ENCODE measurements at regions not wholly inside any gene's neighbourhood (a gene's known extent, or its start where the extent isn't known, plus 50 kb on each side); places are given as distances from the start of the nearest gene placed in this dataset.

GRCh38 chr6:19329078-19329477, 508.1 kb upstream of the ID4 start:
- H3K79me2 ChIP-seq (ENCODE audit: control insufficient read depth, insufficient read depth, low read length, unreplicated experiment) = no peaks in the 10 kb centered on the region
- no peaks in the 10 kb centered on the region for H3K36me3 ChIP-seq (ENCODE audit: insufficient read depth, low read length)
- H2AFZ ChIP-seq (ENCODE audit: low read length, unreplicated experiment) = no peak overlapping the region
- peaks cover 5% of the 10 kb centered on the region for H3K4me1 ChIP-seq (ENCODE audit: control insufficient read depth, insufficient read depth, low read length, unreplicated experiment)
- peaks cover 5% of the 10 kb centered on the region; the same call in 1 of the 2 replicates for H3K27me3 ChIP-seq (ENCODE audit: insufficient read depth, low read length)
- H3K4me3 ChIP-seq (ENCODE audit: low read depth, low read length) = no peak overlapping the region
- no peak overlapping the region for H3K27ac ChIP-seq (ENCODE audit: low read depth, low read length)

- Histone ChIP-seq H3K36me3 (ENCODE audit: insufficient read depth, low read length) (no peaks in the 10 kb centered on the region), H3K4me3 (ENCODE audit: low read depth, low read length) (no peak overlapping the region), H3K4me1 (ENCODE audit: control insufficient read depth, insufficient read depth, low read length, unreplicated experiment) (peaks cover 11% of the 10 kb centered on the region), H3K79me2 (ENCODE audit: control insufficient read depth, insufficient read depth, low read length, unreplicated experiment) (no peaks in the 10 kb centered on the region), H3K27me3 (ENCODE audit: insufficient read depth, low read length) (no peaks in the 10 kb centered on the region), H2AFZ (ENCODE audit: low read length, unreplicated experiment) (no peak overlapping the region), H3K27ac (ENCODE audit: low read depth, low read length) (no peak overlapping the region)
These were observed 506.1 kb upstream of the ID4 start for GRCh38 chr6:19331089-19331488.

- Histone ChIP-seq H3K27me3 (ENCODE audit: insufficient read depth, low read length) (no peaks in the 10 kb centered on the region), H3K4me1 (ENCODE audit: control insufficient read depth, insufficient read depth, low read length, unreplicated experiment) (peaks cover 20% of the 10 kb centered on the region), H3K27ac (ENCODE audit: low read depth, low read length) (no peak overlapping the region), H2AFZ (ENCODE audit: low read length, unreplicated experiment) (no peak overlapping the region), H3K36me3 (ENCODE audit: insufficient read depth, low read length) (no peaks in the 10 kb centered on the region), H3K4me3 (ENCODE audit: low read depth, low read length) (no peak overlapping the region), H3K79me2 (ENCODE audit: control insufficient read depth, insufficient read depth, low read length, unreplicated experiment) (no peaks in the 10 kb centered on the region)
These were observed 504.2 kb upstream of the ID4 start for GRCh38 chr6:19332806-19333460.

GRCh38 chr6:19333936-19334335, 503.2 kb upstream of the ID4 start:
- no peaks in the 10 kb centered on the region for H3K27me3 ChIP-seq (ENCODE audit: insufficient read depth, low read length)
- no peaks in the 10 kb centered on the region for H3K79me2 ChIP-seq (ENCODE audit: control insufficient read depth, insufficient read depth, low read length, unreplicated experiment)
- no peak overlapping the region for H3K27ac ChIP-seq (ENCODE audit: low read depth, low read length)
- H2AFZ ChIP-seq (ENCODE audit: low read length, unreplicated experiment) = no peak overlapping the region
- no peaks in the 10 kb centered on the region for H3K36me3 ChIP-seq (ENCODE audit: insufficient read depth, low read length)
- no peak overlapping the region for H3K4me3 ChIP-seq (ENCODE audit: low read depth, low read length)
- peaks cover 20% of the 10 kb centered on the region for H3K4me1 ChIP-seq (ENCODE audit: control insufficient read depth, insufficient read depth, low read length, unreplicated experiment)

- Histone ChIP-seq H2AFZ (ENCODE audit: low read length, unreplicated experiment) (no peak overlapping the region), H3K4me1 (ENCODE audit: control insufficient read depth, insufficient read depth, low read length, unreplicated experiment) (peaks cover 20% of the 10 kb centered on the region), H3K4me3 (ENCODE audit: low read depth, low read length) (no peak overlapping the region), H3K36me3 (ENCODE audit: insufficient read depth, low read length) (no peaks in the 10 kb centered on the region), H3K27me3 (ENCODE audit: insufficient read depth, low read length) (no peaks in the 10 kb centered on the region), H3K27ac (ENCODE audit: low read depth, low read length) (no peak overlapping the region), H3K79me2 (ENCODE audit: control insufficient read depth, insufficient read depth, low read length, unreplicated experiment) (no peaks in the 10 kb centered on the region)
These were observed 500.6 kb upstream of the ID4 start for GRCh38 chr6:19336579-19336978.

GRCh38 chr6:19337101-19337500, 500.1 kb upstream of the ID4 start:
- no peaks in the 10 kb centered on the region for H3K27me3 ChIP-seq (ENCODE audit: insufficient read depth, low read length)
- no peak overlapping the region for H3K27ac ChIP-seq (ENCODE audit: low read depth, low read length)
- no peaks in the 10 kb centered on the region for H3K36me3 ChIP-seq (ENCODE audit: insufficient read depth, low read length)
- H2AFZ ChIP-seq (ENCODE audit: low read length, unreplicated experiment) = no peak overlapping the region
- no peak overlapping the region for H3K4me3 ChIP-seq (ENCODE audit: low read depth, low read length)
- peaks cover 20% of the 10 kb centered on the region for H3K4me1 ChIP-seq (ENCODE audit: control insufficient read depth, insufficient read depth, low read length, unreplicated experiment)
- no peaks in the 10 kb centered on the region for H3K79me2 ChIP-seq (ENCODE audit: control insufficient read depth, insufficient read depth, low read length, unreplicated experiment)

- Histone ChIP-seq H2AFZ (ENCODE audit: low read length, unreplicated experiment) (no peak overlapping the region), H3K36me3 (ENCODE audit: insufficient read depth, low read length) (no peaks in the 10 kb centered on the region), H3K79me2 (ENCODE audit: control insufficient read depth, insufficient read depth, low read length, unreplicated experiment) (no peaks in the 10 kb centered on the region), H3K4me1 (ENCODE audit: control insufficient read depth, insufficient read depth, low read length, unreplicated experiment) (no peaks in the 10 kb centered on the region), H3K4me3 (ENCODE audit: low read depth, low read length) (no peak overlapping the region), H3K27me3 (ENCODE audit: insufficient read depth, low read length) (no peaks in the 10 kb centered on the region), H3K27ac (ENCODE audit: low read depth, low read length) (no peak overlapping the region)
These were observed 494.6 kb upstream of the ID4 start for GRCh38 chr6:19342616-19343015.

GRCh38 chr6:19349429-19349828, 487.7 kb upstream of the ID4 start:
- Histone ChIP-seq H2AFZ (ENCODE audit: low read length, unreplicated experiment) (no peak overlapping the region), H3K36me3 (ENCODE audit: insufficient read depth, low read length) (no peaks in the 10 kb centered on the region), H3K4me1 (ENCODE audit: control insufficient read depth, insufficient read depth, low read length, unreplicated experiment) (no peaks in the 10 kb centered on the region), H3K27ac (ENCODE audit: low read depth, low read length) (no peak overlapping the region), H3K4me3 (ENCODE audit: low read depth, low read length) (no peak overlapping the region), H3K27me3 (ENCODE audit: insufficient read depth, low read length) (no peaks in the 10 kb centered on the region), H3K79me2 (ENCODE audit: control insufficient read depth, insufficient read depth, low read length, unreplicated experiment) (no peaks in the 10 kb centered on the region)

GRCh38 chr6:19354181-19354580, 483.0 kb upstream of the ID4 start:
- H3K4me3 ChIP-seq (ENCODE audit: low read depth, low read length) = no peak overlapping the region
- H3K27me3 ChIP-seq (ENCODE audit: insufficient read depth, low read length) = no peaks in the 10 kb centered on the region
- no peaks in the 10 kb centered on the region for H3K79me2 ChIP-seq (ENCODE audit: control insufficient read depth, insufficient read depth, low read length, unreplicated experiment)
- H3K4me1 ChIP-seq (ENCODE audit: control insufficient read depth, insufficient read depth, low read length, unreplicated experiment) = peaks cover 3% of the 10 kb centered on the region
- no peaks in the 10 kb centered on the region for H3K36me3 ChIP-seq (ENCODE audit: insufficient read depth, low read length)
- H3K27ac ChIP-seq (ENCODE audit: low read depth, low read length) = no peak overlapping the region
- H2AFZ ChIP-seq (ENCODE audit: low read length, unreplicated experiment) = no peak overlapping the region

- no peaks in the 10 kb centered on the region for H3K79me2 ChIP-seq (ENCODE audit: control insufficient read depth, insufficient read depth, low read length, unreplicated experiment)
- no peak overlapping the region for H2AFZ ChIP-seq (ENCODE audit: low read length, unreplicated experiment)
- no peak overlapping the region for H3K27ac ChIP-seq (ENCODE audit: low read depth, low read length)
- H3K4me3 ChIP-seq (ENCODE audit: low read depth, low read length) = no peak overlapping the region
- H3K27me3 ChIP-seq (ENCODE audit: insufficient read depth, low read length) = no peaks in the 10 kb centered on the region
- no peaks in the 10 kb centered on the region for H3K36me3 ChIP-seq (ENCODE audit: insufficient read depth, low read length)
- H3K4me1 ChIP-seq (ENCODE audit: control insufficient read depth, insufficient read depth, low read length, unreplicated experiment) = peaks cover 9% of the 10 kb centered on the region
These were observed 480.5 kb upstream of the ID4 start for GRCh38 chr6:19356692-19357091.

GRCh38 chr6:19362396-19362795, 474.8 kb upstream of the ID4 start:
- no peaks in the 10 kb centered on the region for H3K79me2 ChIP-seq (ENCODE audit: control insufficient read depth, insufficient read depth, low read length, unreplicated experiment)
- no peaks in the 10 kb centered on the region for H3K36me3 ChIP-seq (ENCODE audit: insufficient read depth, low read length)
- no peaks in the 10 kb centered on the region; the same call in 1 of the 2 replicates for H3K27me3 ChIP-seq (ENCODE audit: insufficient read depth, low read length)
- no peak overlapping the region for H2AFZ ChIP-seq (ENCODE audit: low read length, unreplicated experiment)
- peaks cover 9% of the 10 kb centered on the region for H3K4me1 ChIP-seq (ENCODE audit: control insufficient read depth, insufficient read depth, low read length, unreplicated experiment)
- H3K27ac ChIP-seq (ENCODE audit: low read depth, low read length) = no peak overlapping the region
- no peak overlapping the region for H3K4me3 ChIP-seq (ENCODE audit: low read depth, low read length)
